H1 (cell line): ENCODE measurements at regions not wholly inside any gene's neighbourhood (a gene's known extent, or its start where the extent isn't known, plus 50 kb on each side); places are given as distances from the start of the nearest gene placed in this dataset.

Source experiments
- CEBPB ChIP-seq: IDR thresholded peaks from 2 replicates; pipeline ENCODE4 v1.6.1; 2012; ENCODE audit warnings: low read depth, low read length
- CHD1 ChIP-seq: IDR thresholded peaks from 2 replicates; pipeline ENCODE4 v1.6.1; 2012; ENCODE audit warnings: low read depth, low read length, improper control_type of control experiment
- CHD2 ChIP-seq: IDR thresholded peaks from 2 replicates; pipeline ENCODE4 v1.6.1; 2012; ENCODE audit warnings: low read length, improper control_type of control experiment
- CTCF ChIP-seq, 3 experiments: IDR thresholded peaks; 1 replicate in 2 of 3; 2 replicates in 1 of 3; pipeline versions ENCODE4 v1.5.1 to v1.6.1; 2011; ENCODE audit warnings: low read length in 3 of 3, mild to moderate bottlenecking in 3 of 3, inconsistent platforms in 2 of 3, low read depth in 1 of 3, moderate library complexity in 1 of 3; ENCODE audit not compliant: insufficient read depth in 1 of 3; ENCODE audit errors: control extremely low read depth in 1 of 3
- GABPA ChIP-seq: IDR thresholded peaks from 2 replicates; pipeline ENCODE4 v1.6.1; 2011; ENCODE audit warnings: mild to moderate bottlenecking, low read length, moderate library complexity, borderline replicate concordance; ENCODE audit not compliant: insufficient read depth
- JUND ChIP-seq: IDR thresholded peaks from 2 replicates; pipeline ENCODE4 v1.6.1; 2011; ENCODE audit warnings: mild to moderate bottlenecking, improper control_type of control experiment, low read length
- POLR2A ChIP-seq, 2 experiments: IDR thresholded peaks; 1 replicate in 1 of 2; 2 replicates in 1 of 2; pipeline ENCODE4 v1.6.1; 2011; ENCODE audit warnings: low read depth in 2 of 2, low read length in 2 of 2, mild to moderate bottlenecking in 2 of 2; ENCODE audit errors: control extremely low read depth in 1 of 2
- POLR2AphosphoS5 ChIP-seq: IDR thresholded peaks from 2 replicates; pipeline ENCODE4 v1.6.1; 2011; ENCODE audit warnings: low read depth, low read length
- RFX5 ChIP-seq: IDR thresholded peaks from 2 replicates; pipeline ENCODE4 v1.6.1; 2011; ENCODE audit warnings: low read depth, low read length, improper control_type of control experiment, borderline replicate concordance
- RNF2 ChIP-seq: fragments of 200-900, 300-1000 bp; sonication (generic); IDR thresholded peaks from 2 replicates; pipeline ENCODE4 v1.7.1; 2016; ENCODE audit warnings: borderline replicate concordance, low read depth, mild to moderate bottlenecking, antibody characterized with exemption, low read length; ENCODE audit not compliant: poor library complexity, severe bottlenecking; ENCODE audit errors: missing control alignments
- SIN3A ChIP-seq, 2 experiments: IDR thresholded peaks in 1 of 2; conservative IDR thresholded peaks in 1 of 2; 2 replicates each; pipeline ENCODE4 v1.6.1; 2011 to 2012; ENCODE audit warnings: low read length in 2 of 2, improper control_type of control experiment in 1 of 2, low read depth in 1 of 2, mild to moderate bottlenecking in 1 of 2

- TF ChIP-seq RNF2 (no peak), POLR2AphosphoS5 (no peak), JUND (no peak), SIN3A (conservative IDR thresholded peaks at IDR 0.05 in 1 of 2, IDR thresholded peaks at IDR 0.05 in 1 of 2; ENCODE audit: low read depth in 1 of 2, low read length in 2 of 2) (no peak), CTCF (IDR thresholded peaks at IDR 0.05; ENCODE audit: control extremely low read depth in 1 of 3, insufficient read depth in 1 of 3, low read depth in 1 of 3, low read length in 3 of 3) (no peak), CHD1 (no peak), CHD2 (no peak), RFX5 (no peak), POLR2A (IDR thresholded peaks at IDR 0.05; ENCODE audit: control extremely low read depth in 1 of 2, low read depth in 2 of 2, low read length in 2 of 2) (no peak), GABPA (no peak), CEBPB (no peak)
These were observed 2039.9 kb downstream of the EFNA5 start for GRCh38 chr5:105630803-105631202.
